Hepatocyte (in vitro differentiated cells): ENCODE measurements at regions not wholly inside any gene's neighbourhood (a gene's known extent, or its start where the extent isn't known, plus 50 kb on each side); places are given as distances from the start of the nearest gene placed in this dataset.

Experiments used
- DNase-seq: peaks from one replicate; pipeline ENCODE4 v3.0.0-alpha.2; 2016; ENCODE audit warnings: low spot score
- H2AFZ ChIP-seq: fragments of 200-600 bp; sonication (generic); 2 replicates; pipeline ENCODE4 v1.6.0; 2016; ENCODE audit warnings: antibody characterized with exemption, mild to moderate bottlenecking
- H3K27ac ChIP-seq: fragments of 200-600 bp; sonication (generic); 2 replicates; pipeline ENCODE4 v1.5.1; 2016; ENCODE audit warnings: mild to moderate bottlenecking
- H3K27me3 ChIP-seq: fragments of 200-600 bp; sonication (generic); 2 replicates; pipeline ENCODE4 v1.6.1; 2016
- H3K36me3 ChIP-seq: fragments of 200-600 bp; sonication (generic); replicated peaks from 2 replicates; pipeline ENCODE4 v1.5.1; 2016; ENCODE audit warnings: low read depth; ENCODE audit not compliant: insufficient read depth
- H3K4me1 ChIP-seq: fragments of 200-600 bp; sonication (generic); 2 replicates; pipeline ENCODE4 v1.5.1; 2016; ENCODE audit warnings: mild to moderate bottlenecking, moderate library complexity; ENCODE audit not compliant: insufficient read depth
- H3K4me2 ChIP-seq: fragments of 200-600 bp; sonication (generic); 2 replicates; pipeline ENCODE4 v1.6.0; 2016
- H3K4me3 ChIP-seq: fragments of 200-600 bp; sonication (generic); 2 replicates; pipeline ENCODE4 v1.5.1; 2016; ENCODE audit warnings: mild to moderate bottlenecking
- H3K79me2 ChIP-seq: fragments of 200-600 bp; sonication (generic); 2 replicates; pipeline ENCODE4 v1.6.0; 2017; ENCODE audit warnings: mild to moderate bottlenecking
- H3K9me2 ChIP-seq: fragments of 200-600 bp; sonication (generic); replicated peaks from 2 replicates; pipeline ENCODE4 v1.6.0; 2017; ENCODE audit warnings: mild to moderate bottlenecking; ENCODE audit not compliant: insufficient read depth
- H3K9me3 ChIP-seq: fragments of 200-600 bp; sonication (generic); 2 replicates; pipeline ENCODE4 v1.5.1; 2016; ENCODE audit warnings: low read depth, mild to moderate bottlenecking
- H4K20me1 ChIP-seq: fragments of 200-600 bp; sonication (generic); 2 replicates; pipeline ENCODE4 v1.6.0; 2016; ENCODE audit warnings: mild to moderate bottlenecking; ENCODE audit not compliant: insufficient read depth, poor library complexity, severe bottlenecking
- EZH2 ChIP-seq: fragments of 200-600 bp; sonication (generic); IDR thresholded peaks from 2 replicates; pipeline ENCODE4 v1.6.1; 2016; ENCODE audit warnings: antibody characterized with exemption, mild to moderate bottlenecking, borderline replicate concordance
- EZH2phosphoT487 ChIP-seq: fragments of 200-600 bp; sonication (generic); IDR thresholded peaks from one replicate; pipeline ENCODE4 v1.6.1; 2018; ENCODE audit warnings: antibody characterized with exemption, mild to moderate bottlenecking, low read depth, moderate library complexity; ENCODE audit not compliant: unreplicated experiment, severe bottlenecking
- WGBS: methylation state at CpG from one replicate; pipeline ENCODE4 v1.1.6; 2016; ENCODE audit warnings: low lambda C conversion rate; ENCODE audit errors: missing lambda C conversion rate; 5-methylcytosine and 5-hydroxymethylcytosine counted together
- TF ChIP-seq, protein P1 (sequence below): fragments of 200-600 bp; sonication (generic); IDR thresholded peaks from 2 replicates; pipeline ENCODE4 v1.5.1; 2016; ENCODE audit warnings: antibody characterized with exemption, mild to moderate bottlenecking; ENCODE audit not compliant: poor library complexity

DNA sequence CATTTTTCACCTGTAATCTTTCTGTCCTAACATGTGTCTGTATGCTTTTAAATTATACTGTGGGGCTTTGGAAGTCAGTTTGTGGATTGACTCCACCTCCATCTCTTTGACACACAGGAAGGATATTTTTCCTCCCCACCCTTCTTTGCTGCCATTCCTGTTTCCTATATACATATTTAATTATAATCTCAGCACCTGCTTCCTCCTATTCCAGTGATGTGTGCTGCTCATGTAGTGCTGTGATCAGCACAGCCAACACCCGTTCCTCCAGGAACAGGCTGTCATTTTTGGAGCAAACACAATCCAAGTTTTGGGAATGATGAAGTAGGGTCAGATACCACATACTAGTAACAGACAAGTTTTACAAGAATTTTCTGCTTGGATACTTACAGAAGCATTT is 135.0 kb upstream of the PRPS1L1 start:
- no peaks in the 10 kb centered on the region for H3K27me3 ChIP-seq
- H4K20me1 ChIP-seq, result no peaks in the 10 kb centered on the region
- TF ChIP-seq EZH2phosphoT487 (no peak), EZH2 (no peak)
- TF ChIP-seq, protein P1, sequence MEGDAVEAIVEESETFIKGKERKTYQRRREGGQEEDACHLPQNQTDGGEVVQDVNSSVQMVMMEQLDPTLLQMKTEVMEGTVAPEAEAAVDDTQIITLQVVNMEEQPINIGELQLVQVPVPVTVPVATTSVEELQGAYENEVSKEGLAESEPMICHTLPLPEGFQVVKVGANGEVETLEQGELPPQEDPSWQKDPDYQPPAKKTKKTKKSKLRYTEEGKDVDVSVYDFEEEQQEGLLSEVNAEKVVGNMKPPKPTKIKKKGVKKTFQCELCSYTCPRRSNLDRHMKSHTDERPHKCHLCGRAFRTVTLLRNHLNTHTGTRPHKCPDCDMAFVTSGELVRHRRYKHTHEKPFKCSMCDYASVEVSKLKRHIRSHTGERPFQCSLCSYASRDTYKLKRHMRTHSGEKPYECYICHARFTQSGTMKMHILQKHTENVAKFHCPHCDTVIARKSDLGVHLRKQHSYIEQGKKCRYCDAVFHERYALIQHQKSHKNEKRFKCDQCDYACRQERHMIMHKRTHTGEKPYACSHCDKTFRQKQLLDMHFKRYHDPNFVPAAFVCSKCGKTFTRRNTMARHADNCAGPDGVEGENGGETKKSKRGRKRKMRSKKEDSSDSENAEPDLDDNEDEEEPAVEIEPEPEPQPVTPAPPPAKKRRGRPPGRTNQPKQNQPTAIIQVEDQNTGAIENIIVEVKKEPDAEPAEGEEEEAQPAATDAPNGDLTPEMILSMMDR, result no peak
- H3K4me1 ChIP-seq, result peaks cover 7% of the 10 kb centered on the region
- 63% methylated on average over 1 of the region's 1 CpG for WGBS
- no peak overlapping the region for H2AFZ ChIP-seq
- H3K4me2 ChIP-seq, result no peak overlapping the region
- no peak for DNase-seq
- H3K79me2 ChIP-seq, result no peaks in the 10 kb centered on the region
- no peak overlapping the region for H3K27ac ChIP-seq
- no peak overlapping the region for H3K4me3 ChIP-seq
- no peaks in the 10 kb centered on the region for H3K9me3 ChIP-seq
- H3K36me3 ChIP-seq, result no peaks in the 10 kb centered on the region
- no peaks in the 10 kb centered on the region for H3K9me2 ChIP-seq

- Histone ChIP-seq H3K9me2 (no peaks in the 10 kb centered on the region), H3K4me1 (peaks cover 7% of the 10 kb centered on the region), H3K36me3 (no peaks in the 10 kb centered on the region), H3K79me2 (no peaks in the 10 kb centered on the region), H4K20me1 (no peaks in the 10 kb centered on the region), H3K27me3 (no peaks in the 10 kb centered on the region), H3K4me3 (no peak overlapping the region), H3K27ac (no peak overlapping the region), H3K4me2 (no peak overlapping the region), H3K9me3 (no peaks in the 10 kb centered on the region), H2AFZ (no peak overlapping the region)
- WGBS, result 94% methylated on average over 3 of the region's 3 CpGs
- TF ChIP-seq, protein P1, result no peak
- TF ChIP-seq EZH2phosphoT487 (no peak), EZH2 (no peak)
- DNase-seq, result no peak
These were observed 135.4 kb upstream of the PRPS1L1 start for GRCh38 chr7:18163091-18163490.

DNA sequence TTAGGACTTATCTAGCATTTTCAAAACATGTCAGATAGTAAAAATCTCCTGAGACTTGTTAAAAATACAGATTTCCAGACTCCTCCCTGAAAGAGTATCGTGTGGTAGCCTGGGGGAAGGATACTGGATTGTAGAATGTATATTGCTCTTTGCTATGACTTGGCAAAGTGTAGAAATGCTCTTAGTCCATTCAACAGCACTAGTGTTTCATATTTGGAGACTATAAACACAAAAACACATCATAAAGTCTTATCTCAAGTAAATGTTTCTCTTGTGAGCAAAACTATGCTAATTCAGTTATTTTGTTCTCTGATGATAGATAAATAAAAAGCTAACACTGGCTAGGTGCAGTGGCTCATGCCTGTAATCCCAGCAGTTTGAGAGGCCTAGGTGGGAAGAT is 137.5 kb upstream of the PRPS1L1 start:
- no peaks in the 10 kb centered on the region for H3K79me2 ChIP-seq
- peaks cover 7% of the 10 kb centered on the region for H3K4me1 ChIP-seq
- WGBS, result 24% methylated on average over 1 of the region's 1 CpG
- no peak overlapping the region for H3K4me3 ChIP-seq
- no peaks in the 10 kb centered on the region for H3K9me2 ChIP-seq
- no peaks in the 10 kb centered on the region for H4K20me1 ChIP-seq
- H3K9me3 ChIP-seq, result no peaks in the 10 kb centered on the region
- H2AFZ ChIP-seq, result no peak overlapping the region
- H3K4me2 ChIP-seq, result no peak overlapping the region
- H3K27me3 ChIP-seq, result no peaks in the 10 kb centered on the region
- DNase-seq, result peak; percentile 16
- H3K36me3 ChIP-seq, result no peaks in the 10 kb centered on the region
- TF ChIP-seq, protein P1, result no peak
- TF ChIP-seq EZH2phosphoT487 (no peak), EZH2 (no peak)
- H3K27ac ChIP-seq, result peak overlapping the region; percentile 32

GRCh38 chr7:18166002-18166401 is 138.4 kb upstream of the PRPS1L1 start:
- H3K9me3 ChIP-seq, result no peaks in the 10 kb centered on the region
- no peaks in the 10 kb centered on the region for H3K9me2 ChIP-seq
- 68% methylated on average over 3 of the region's 3 CpGs for WGBS
- no peak overlapping the region for H2AFZ ChIP-seq
- H3K36me3 ChIP-seq, result no peaks in the 10 kb centered on the region
- H3K4me3 ChIP-seq, result no peak overlapping the region
- no peak overlapping the region for H3K4me2 ChIP-seq
- no peaks in the 10 kb centered on the region for H3K27me3 ChIP-seq
- no peaks in the 10 kb centered on the region for H3K79me2 ChIP-seq
- DNase-seq, result no peak
- H3K4me1 ChIP-seq, result peaks cover 7% of the 10 kb centered on the region
- TF ChIP-seq, protein P1, result no peak
- TF ChIP-seq EZH2phosphoT487 (no peak), EZH2 (no peak)
- H3K27ac ChIP-seq, result peak overlapping the region; percentile 32
- no peaks in the 10 kb centered on the region for H4K20me1 ChIP-seq
